ENCODE measurements at regions not wholly inside any gene's neighbourhood (a gene's known extent, or its start where the extent isn't known, plus 50 kb on each side); places are given as distances from the start of the nearest gene placed in this dataset.
A peak's percentile ranks its signal among the peaks of the same experiment; 100 is the strongest.

- TF ChIP-seq ZBTB11 (tag by site-specific recombination; conservative IDR thresholded peaks at IDR 0.05; ENCODE audit: low read depth) (no peak), KLF17 (tag by site-specific recombination; IDR thresholded peaks at IDR 0.05) (no peak), ZNF510 (tag by site-specific recombination; IDR thresholded peaks at IDR 0.05; ENCODE audit: insufficient replicate concordance) (no peak), ZNF513 (tag by site-specific recombination; IDR thresholded peaks at IDR 0.05) (no peak), ZNF555 (tag by site-specific recombination; conservative IDR thresholded peaks at IDR 0.05) (no peak), ZNF560 (tag by site-specific recombination; IDR thresholded peaks at IDR 0.05; ENCODE audit: borderline replicate concordance) (no peak), ZNF114 (tag by site-specific recombination; IDR thresholded peaks at IDR 0.05) (no peak), PRDM6 (tag by site-specific recombination; IDR thresholded peaks at IDR 0.05) (no peak), ZNF580 (tag by site-specific recombination; IDR thresholded peaks at IDR 0.05) (no peak), MZF1 (tag by site-specific recombination; IDR thresholded peaks at IDR 0.05; ENCODE audit: borderline replicate concordance) (no peak)
Measured at GRCh38 chr5:124173386-124173785, 573.1 kb downstream of the ZNF608 start (continued).

GRCh38 chr5:124172389-124173003 lies 573.9 kb downstream of the ZNF608 start:
- POLR2A ChIA-PET, result no interaction called here
- CTCF ChIA-PET, result interaction anchor here (0.5 to 1.3 kb wide), 2 partner anchors 13 to 1670 kb away, joined by 3 to 5 read pairs; no protein-coding TSS in a partner anchor
- H3K9me3 ChIP-seq (ENCODE audit: control insufficient read depth, insufficient read depth, low read depth, low read length), result no peaks in the 10 kb centered on the region; the same call in 1 of the 2 replicates
- no peaks in the 10 kb centered on the region for H3K4me1 ChIP-seq (ENCODE audit: control insufficient read depth, insufficient read depth, low read length)
- H3K27ac ChIP-seq (ENCODE audit: extremely low read depth, low read depth, low read length), result no peak overlapping the region
- H3K36me3 ChIP-seq (ENCODE audit: control insufficient read depth in 2 of 2, insufficient read depth in 1 of 2, low read length in 2 of 2), result no peaks in the 10 kb centered on the region
- no peak overlapping the region for H3K4me3 ChIP-seq (ENCODE audit: low read depth, low read length)
- peak; percentile 97 for TF ChIP-seq ZNF133 (tag by site-specific recombination; IDR thresholded peaks at IDR 0.05)
- TF ChIP-seq ZNF549 (tag by site-specific recombination; IDR thresholded peaks at IDR 0.05), result peak; percentile 33; the same call in 1 of the 2 replicates
- TF ChIP-seq ZNF521 (tag by site-specific recombination; IDR thresholded peaks at IDR 0.05), result no peak
- peak; percentile 92 for TF ChIP-seq TRIM28 (IDR thresholded peaks at IDR 0.05; ENCODE audit: borderline replicate concordance, low read length)
- peak; percentile 91 for TF ChIP-seq SETDB1 (IDR thresholded peaks at IDR 0.05; ENCODE audit: insufficient read length, low read length)
- TF ChIP-seq ZNF558 (tag by site-specific recombination; IDR thresholded peaks at IDR 0.05), result peak; percentile 78
- TF ChIP-seq ZNF707 (tag by site-specific recombination; IDR thresholded peaks at IDR 0.05), result no peak

Measured in HEK293 (cell line).